ENCODE measurements at regions not wholly inside any gene's neighbourhood (a gene's known extent, or its start where the extent isn't known, plus 50 kb on each side); places are given as distances from the start of the nearest gene placed in this dataset.

DNA sequence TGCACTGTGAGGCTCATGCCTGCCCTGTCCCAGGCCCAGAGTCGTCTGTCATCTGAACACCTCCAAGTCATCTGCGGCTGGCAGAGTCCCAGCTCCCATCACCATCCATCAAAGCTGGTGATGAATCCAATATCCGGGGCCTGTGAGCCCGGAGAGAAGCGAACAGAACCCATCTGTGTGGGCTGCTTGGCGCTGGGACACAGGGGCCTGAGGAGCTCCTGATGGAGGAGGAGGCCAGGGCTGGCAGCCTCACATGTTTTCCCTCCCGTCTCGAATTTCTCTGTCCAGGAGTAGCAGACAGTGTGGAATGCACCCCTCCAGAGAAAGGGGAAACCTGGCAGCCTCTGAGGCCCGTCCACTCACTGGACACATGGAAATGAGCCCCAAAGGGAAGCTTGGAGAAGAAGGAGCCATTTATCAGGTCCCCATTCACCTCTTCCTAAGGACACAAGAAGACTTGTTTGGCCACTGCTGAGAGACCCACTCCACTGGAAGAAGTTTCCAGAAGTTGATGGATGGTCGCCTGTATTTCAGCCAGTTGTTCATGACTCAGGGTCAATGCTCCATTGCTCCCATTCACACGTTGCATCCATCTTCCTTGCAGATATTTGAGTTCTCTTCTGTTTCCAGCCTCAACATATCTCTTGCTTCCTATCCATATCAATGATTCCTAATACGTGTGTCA, 307.5 kb upstream of the SULF2 start:
- Histone ChIP-seq H3K36me3 (replicated peaks; ENCODE audit: low read depth, low read length) (no peaks in the 10 kb centered on the region), H3K4me1 (ENCODE audit: low read length) (no peaks in the 10 kb centered on the region), H3K27me3 (ENCODE audit: low read depth, low read length) (peaks cover 60% of the 10 kb centered on the region), H2AFZ (ENCODE audit: low read depth, low read length) (no peak overlapping the region), H3K9me3 (ENCODE audit: insufficient read depth, low read length) (no peaks in the 10 kb centered on the region), H3K4me3 (ENCODE audit: low read length) (no peak overlapping the region), H3K27ac (ENCODE audit: low read length) (no peak overlapping the region), H3K9ac (ENCODE audit: low read length) (no peak overlapping the region), H3K4me2 (ENCODE audit: low read length) (no peak overlapping the region), H3K79me2 (ENCODE audit: low read length) (no peaks in the 10 kb centered on the region), H4K20me1 (ENCODE audit: insufficient read depth, low read length) (no peaks in the 10 kb centered on the region)
- TF ChIP-seq EZH2phosphoT487 (IDR thresholded peaks at IDR 0.05; ENCODE audit: low read depth): no peak
- no peak for TF ChIP-seq CTCF (IDR thresholded peaks at IDR 0.05; ENCODE audit: low read depth, low read length)

- no peak overlapping the region for H2AFZ ChIP-seq (ENCODE audit: low read depth, low read length)
- H3K36me3 ChIP-seq (replicated peaks; ENCODE audit: low read depth, low read length): no peaks in the 10 kb centered on the region
- no peaks in the 10 kb centered on the region for H3K79me2 ChIP-seq (ENCODE audit: low read length)
- H3K4me3 ChIP-seq (ENCODE audit: low read length): no peak overlapping the region
- no peaks in the 10 kb centered on the region for H3K9me3 ChIP-seq (ENCODE audit: insufficient read depth, low read length)
- TF ChIP-seq EZH2phosphoT487 (IDR thresholded peaks at IDR 0.05; ENCODE audit: low read depth): no peak
- no peak for TF ChIP-seq CTCF (IDR thresholded peaks at IDR 0.05; ENCODE audit: low read depth, low read length)
- no peak overlapping the region for H3K9ac ChIP-seq (ENCODE audit: low read length)
- H4K20me1 ChIP-seq (ENCODE audit: insufficient read depth, low read length): no peaks in the 10 kb centered on the region
- no peak overlapping the region for H3K4me2 ChIP-seq (ENCODE audit: low read length)
- H3K27me3 ChIP-seq (ENCODE audit: low read depth, low read length): peaks cover 58% of the 10 kb centered on the region
- H3K27ac ChIP-seq (ENCODE audit: low read length): no peak overlapping the region
- H3K4me1 ChIP-seq (ENCODE audit: low read length): no peaks in the 10 kb centered on the region
These were observed 305.5 kb upstream of the SULF2 start for GRCh38 chr20:48090784-48091183.

DNA sequence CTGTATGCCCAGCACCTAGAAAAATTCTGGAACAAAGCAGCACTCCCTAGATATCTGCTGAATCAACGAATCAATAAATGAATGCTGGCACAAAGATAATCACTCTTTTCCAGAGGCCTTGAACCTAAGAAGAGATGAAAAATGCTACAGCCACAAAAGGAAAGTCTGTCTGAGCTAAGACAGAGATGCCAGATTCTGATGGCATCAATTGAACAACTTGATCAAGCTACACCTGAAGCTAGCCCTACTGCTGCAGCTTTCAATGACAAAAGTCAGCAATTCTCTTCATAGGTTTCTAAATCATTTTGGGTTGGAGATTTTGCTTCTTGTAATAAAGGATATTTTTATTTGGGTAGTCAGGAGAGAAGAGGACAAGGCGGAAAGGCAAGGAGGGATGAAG, 305.0 kb upstream of the SULF2 start:
- Histone ChIP-seq H3K4me2 (ENCODE audit: low read length) (no peak overlapping the region), H4K20me1 (ENCODE audit: insufficient read depth, low read length) (no peaks in the 10 kb centered on the region)

GRCh38 chr20:48080583-48080982, 295.3 kb upstream of the SULF2 start:
- TF ChIP-seq CTCF (IDR thresholded peaks at IDR 0.05; ENCODE audit: low read depth, low read length) (no peak), EZH2phosphoT487 (IDR thresholded peaks at IDR 0.05; ENCODE audit: low read depth) (no peak)
- Histone ChIP-seq H2AFZ (ENCODE audit: low read depth, low read length) (no peak overlapping the region), H3K27me3 (ENCODE audit: low read depth, low read length) (peaks cover 49% of the 10 kb centered on the region), H3K36me3 (replicated peaks; ENCODE audit: low read depth, low read length) (no peaks in the 10 kb centered on the region), H3K27ac (ENCODE audit: low read length) (no peak overlapping the region), H3K9me3 (ENCODE audit: insufficient read depth, low read length) (no peaks in the 10 kb centered on the region), H3K79me2 (ENCODE audit: low read length) (no peaks in the 10 kb centered on the region), H3K4me1 (ENCODE audit: low read length) (no peaks in the 10 kb centered on the region), H4K20me1 (ENCODE audit: insufficient read depth, low read length) (no peaks in the 10 kb centered on the region), H3K9ac (ENCODE audit: low read length) (no peak overlapping the region), H3K4me2 (ENCODE audit: low read length) (no peak overlapping the region), H3K4me3 (ENCODE audit: low read length) (no peak overlapping the region)

More for the DNA sequence above, 305.0 kb upstream of the SULF2 start:
- TF ChIP-seq EZH2phosphoT487 (IDR thresholded peaks at IDR 0.05; ENCODE audit: low read depth) (no peak), CTCF (IDR thresholded peaks at IDR 0.05; ENCODE audit: low read depth, low read length) (no peak)
- no peaks in the 10 kb centered on the region for H3K9me3 ChIP-seq (ENCODE audit: insufficient read depth, low read length)
- no peaks in the 10 kb centered on the region for H3K79me2 ChIP-seq (ENCODE audit: low read length)
- H3K4me3 ChIP-seq (ENCODE audit: low read length): no peak overlapping the region
- H3K27me3 ChIP-seq (ENCODE audit: low read depth, low read length): peaks cover 62% of the 10 kb centered on the region
- no peak overlapping the region for H3K9ac ChIP-seq (ENCODE audit: low read length)
- H3K36me3 ChIP-seq (replicated peaks; ENCODE audit: low read depth, low read length): no peaks in the 10 kb centered on the region
- no peaks in the 10 kb centered on the region for H3K4me1 ChIP-seq (ENCODE audit: low read length)
- H3K27ac ChIP-seq (ENCODE audit: low read length): no peak overlapping the region
- H2AFZ ChIP-seq (ENCODE audit: low read depth, low read length): no peak overlapping the region
